ENCODE measurements at regions not wholly inside any gene's neighbourhood (a gene's known extent, or its start where the extent isn't known, plus 50 kb on each side); places are given as distances from the start of the nearest gene placed in this dataset.

DNA sequence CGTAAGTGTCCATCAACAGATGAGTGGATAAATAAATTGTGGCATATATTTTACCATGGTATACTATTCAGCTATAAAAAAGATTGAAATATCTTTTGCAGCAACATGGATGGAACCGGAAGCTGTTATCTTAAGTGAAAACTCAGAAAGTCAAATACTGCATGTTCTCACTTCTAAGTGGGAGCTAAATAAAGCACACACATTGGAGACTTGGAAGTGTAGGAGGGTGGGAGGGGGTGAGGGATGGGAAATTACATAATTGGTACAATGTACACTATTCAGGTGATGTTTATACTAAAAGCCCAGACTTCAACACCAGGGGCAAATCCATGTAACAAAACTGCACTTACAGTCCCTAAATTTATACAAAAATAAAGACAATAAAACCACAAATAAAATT, 72.6 kb upstream of the SPRY1 start:
- TF ChIP-seq, protein P1, sequence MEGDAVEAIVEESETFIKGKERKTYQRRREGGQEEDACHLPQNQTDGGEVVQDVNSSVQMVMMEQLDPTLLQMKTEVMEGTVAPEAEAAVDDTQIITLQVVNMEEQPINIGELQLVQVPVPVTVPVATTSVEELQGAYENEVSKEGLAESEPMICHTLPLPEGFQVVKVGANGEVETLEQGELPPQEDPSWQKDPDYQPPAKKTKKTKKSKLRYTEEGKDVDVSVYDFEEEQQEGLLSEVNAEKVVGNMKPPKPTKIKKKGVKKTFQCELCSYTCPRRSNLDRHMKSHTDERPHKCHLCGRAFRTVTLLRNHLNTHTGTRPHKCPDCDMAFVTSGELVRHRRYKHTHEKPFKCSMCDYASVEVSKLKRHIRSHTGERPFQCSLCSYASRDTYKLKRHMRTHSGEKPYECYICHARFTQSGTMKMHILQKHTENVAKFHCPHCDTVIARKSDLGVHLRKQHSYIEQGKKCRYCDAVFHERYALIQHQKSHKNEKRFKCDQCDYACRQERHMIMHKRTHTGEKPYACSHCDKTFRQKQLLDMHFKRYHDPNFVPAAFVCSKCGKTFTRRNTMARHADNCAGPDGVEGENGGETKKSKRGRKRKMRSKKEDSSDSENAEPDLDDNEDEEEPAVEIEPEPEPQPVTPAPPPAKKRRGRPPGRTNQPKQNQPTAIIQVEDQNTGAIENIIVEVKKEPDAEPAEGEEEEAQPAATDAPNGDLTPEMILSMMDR (IDR thresholded peaks at IDR 0.05; ENCODE audit: low read depth, low read length) = no peak
- no peak for TF ChIP-seq EZH2phosphoT487 (IDR thresholded peaks at IDR 0.05; ENCODE audit: low read depth)
